C4-2B (cell line): ENCODE measurements at regions not wholly inside any gene's neighbourhood (a gene's known extent, or its start where the extent isn't known, plus 50 kb on each side); places are given as distances from the start of the nearest gene placed in this dataset.

Experiments
- ZFX ChIP-seq: fragments of 450-650 bp; IDR thresholded peaks from 2 replicates; pipeline ENCODE4 v1.6.1; 2017
- TF ChIP-seq, protein P1 (sequence below): fragments of 450-650 bp; conservative IDR thresholded peaks from 2 replicates; pipeline ENCODE4 v1.5.1; 2017; ENCODE audit warnings: mild to moderate bottlenecking

DNA sequence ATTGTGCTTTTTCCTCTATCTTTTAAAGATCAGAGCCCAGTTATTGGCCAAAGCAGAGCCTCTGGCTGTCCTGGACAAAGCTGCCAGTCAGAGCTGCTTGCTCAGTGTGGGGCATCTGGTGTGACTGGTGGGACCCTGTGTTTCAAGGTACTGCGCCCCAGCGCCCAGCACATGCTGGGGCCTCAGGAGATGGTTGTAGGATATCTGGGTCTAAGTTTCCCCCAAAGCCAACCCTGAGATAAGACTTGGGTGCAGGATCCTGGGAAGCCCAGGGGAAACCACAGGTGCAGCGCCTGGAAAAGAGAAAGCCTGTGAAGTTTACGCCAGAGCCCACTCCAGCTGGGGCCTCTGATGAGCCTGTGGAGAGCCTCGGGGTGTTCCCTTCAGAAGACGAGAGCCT lies 117.7 kb downstream of the RPIA start:
- TF ChIP-seq, protein P1, sequence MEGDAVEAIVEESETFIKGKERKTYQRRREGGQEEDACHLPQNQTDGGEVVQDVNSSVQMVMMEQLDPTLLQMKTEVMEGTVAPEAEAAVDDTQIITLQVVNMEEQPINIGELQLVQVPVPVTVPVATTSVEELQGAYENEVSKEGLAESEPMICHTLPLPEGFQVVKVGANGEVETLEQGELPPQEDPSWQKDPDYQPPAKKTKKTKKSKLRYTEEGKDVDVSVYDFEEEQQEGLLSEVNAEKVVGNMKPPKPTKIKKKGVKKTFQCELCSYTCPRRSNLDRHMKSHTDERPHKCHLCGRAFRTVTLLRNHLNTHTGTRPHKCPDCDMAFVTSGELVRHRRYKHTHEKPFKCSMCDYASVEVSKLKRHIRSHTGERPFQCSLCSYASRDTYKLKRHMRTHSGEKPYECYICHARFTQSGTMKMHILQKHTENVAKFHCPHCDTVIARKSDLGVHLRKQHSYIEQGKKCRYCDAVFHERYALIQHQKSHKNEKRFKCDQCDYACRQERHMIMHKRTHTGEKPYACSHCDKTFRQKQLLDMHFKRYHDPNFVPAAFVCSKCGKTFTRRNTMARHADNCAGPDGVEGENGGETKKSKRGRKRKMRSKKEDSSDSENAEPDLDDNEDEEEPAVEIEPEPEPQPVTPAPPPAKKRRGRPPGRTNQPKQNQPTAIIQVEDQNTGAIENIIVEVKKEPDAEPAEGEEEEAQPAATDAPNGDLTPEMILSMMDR: no peak
- no peak for TF ChIP-seq ZFX
